SK-N-SH (cell line): ENCODE measurements at regions not wholly inside any gene's neighbourhood (a gene's known extent, or its start where the extent isn't known, plus 50 kb on each side); places are given as distances from the start of the nearest gene placed in this dataset.

ENCODE experiments used
- CTCF ChIA-PET: fragments of 300-600, 350-600 bp; formaldehyde crosslinking; extraction: SDS; loops from one replicate; lab custom pipeline; 2021; lab: Yijun Ruan, JAX
- POLR2A ChIA-PET: fragments of 350-600 bp; sonication (Branson Sonifier 250); formaldehyde crosslinking; extraction: SDS; loops from one replicate; lab custom pipeline; 2020; ENCODE audit warnings: antibody characterized with exemption, inconsistent platforms; lab: Yijun Ruan, JAX
- DNase-seq: peaks from one replicate; pipeline ENCODE4 v3.0.0; 2012
- H2AFZ ChIP-seq: fragments of 200-600 bp; sonication (generic); 2 replicates; pipeline ENCODE4 v1.8.1; 2016; ENCODE audit warnings: antibody characterized with exemption, mild to moderate bottlenecking, low read depth
- H3F3A ChIP-seq: fragments of 200-600 bp; sonication (generic); replicated peaks from 2 replicates; pipeline ENCODE3; 2016; ENCODE audit warnings: antibody characterized with exemption, mild to moderate bottlenecking; ENCODE audit not compliant: insufficient read depth
- H3K27ac ChIP-seq, 2 experiments: fragments of 200-500 bp in 1 of 2; fragments of 200-600 bp in 1 of 2; sonication (Bioruptor generic) in 1 of 2; sonication (generic), shearing (Covaris generic) in 1 of 2; 2 replicates each; pipeline versions ENCODE4 v1.5.1 to v1.6.1; 2014 to 2016; ENCODE audit warnings: low read depth in 2 of 2, inconsistent platforms in 1 of 2, low read length in 1 of 2, mild to moderate bottlenecking in 1 of 2, mixed read lengths in 1 of 2
- H3K27me3 ChIP-seq: fragments of 200-600 bp; sonication (generic), shearing (Covaris generic); 2 replicates; pipeline ENCODE4 v1.6.1; 2016; ENCODE audit warnings: mixed run types; ENCODE audit not compliant: insufficient read depth
- H3K36me3 ChIP-seq, 2 experiments: fragments of 200-500 bp in 1 of 2; fragments of 200-600 bp in 1 of 2; sonication (Bioruptor generic) in 1 of 2; sonication (generic) in 1 of 2; replicated peaks in 1 of 2; 2 replicates each; pipeline versions ENCODE3 to v1.5.1; 2014 to 2016; ENCODE audit warnings: low read length in 1 of 2, mild to moderate bottlenecking in 1 of 2; ENCODE audit not compliant: insufficient read depth in 2 of 2, control insufficient read depth in 1 of 2
- H3K4me1 ChIP-seq, 2 experiments: fragments of 200-500 bp in 1 of 2; fragments of 200-600 bp in 1 of 2; sonication (Bioruptor generic) in 1 of 2; sonication (generic), shearing (Covaris generic) in 1 of 2; 2 replicates each; pipeline versions ENCODE4 v1.5.1 to v1.6.1; 2014 to 2016; ENCODE audit warnings: low read depth in 1 of 2, low read length in 1 of 2, mixed run types in 1 of 2; ENCODE audit not compliant: insufficient read depth in 2 of 2, control insufficient read depth in 1 of 2
- H3K4me2 ChIP-seq: fragments of 200-600 bp; sonication (generic), shearing (Covaris generic); 2 replicates; pipeline ENCODE4 v1.6.1; 2017; ENCODE audit warnings: mixed run types
- H3K4me3 ChIP-seq, 2 experiments: fragments of 200-500 bp in 1 of 2; fragments of 200-600 bp in 1 of 2; sonication (Bioruptor generic) in 1 of 2; sonication (generic), shearing (Covaris generic) in 1 of 2; 2 replicates each; pipeline versions ENCODE4 v1.5.1 to v1.8.1; 2014 to 2016; ENCODE audit warnings: low read depth in 2 of 2, inconsistent platforms in 1 of 2, low read length in 1 of 2, mild to moderate bottlenecking in 1 of 2, mixed read lengths in 1 of 2, moderate library complexity in 1 of 2
- H3K79me2 ChIP-seq: fragments of 200-600 bp; sonication (generic); 2 replicates; pipeline ENCODE4 v1.8.1; 2017; ENCODE audit warnings: mild to moderate bottlenecking; ENCODE audit not compliant: insufficient read depth
- H3K9ac ChIP-seq: fragments of 200-600 bp; sonication (generic); 2 replicates; pipeline ENCODE4 v1.6.1; 2017; ENCODE audit warnings: mixed run types
- H3K9me2 ChIP-seq: fragments of 200-600 bp; sonication (generic); 2 replicates; pipeline ENCODE4 v1.6.1; 2017; ENCODE audit warnings: mixed run types
- H3K9me3 ChIP-seq: fragments of 200-600 bp; sonication (generic); 2 replicates; pipeline ENCODE4 v1.6.1; 2017; ENCODE audit warnings: mixed run types, mild to moderate bottlenecking, moderate library complexity
- H4K20me1 ChIP-seq: fragments of 200-600 bp; sonication (generic); 2 replicates; pipeline ENCODE4 v1.6.1; 2017; ENCODE audit warnings: mild to moderate bottlenecking, mixed run types; ENCODE audit not compliant: insufficient read depth
- CTCF ChIP-seq: fragments of 200-600 bp; sonication (generic); IDR thresholded peaks from 2 replicates; pipeline ENCODE4 v1.6.1; 2017; ENCODE audit warnings: antibody characterized with exemption, mild to moderate bottlenecking, moderate library complexity
- EZH2phosphoT487 ChIP-seq: fragments of 200-600 bp; sonication (generic); IDR thresholded peaks from 2 replicates; pipeline ENCODE4 v1.6.1; 2017; ENCODE audit warnings: low read depth, mixed run types, mild to moderate bottlenecking, antibody characterized with exemption, moderate library complexity, borderline replicate concordance
- FOXJ3 ChIP-seq: sonication (generic); formaldehyde crosslinking; IDR thresholded peaks from 2 replicates; pipeline ENCODE4 v1.5.1; 2020; ENCODE audit warnings: mild to moderate bottlenecking, missing genetic modification reagents
- GATA2 ChIP-seq: sonication (generic); formaldehyde crosslinking; IDR thresholded peaks from 2 replicates; pipeline ENCODE4 v1.5.0; 2020; ENCODE audit warnings: mild to moderate bottlenecking, missing genetic modification reagents
- JUND ChIP-seq: IDR thresholded peaks from 2 replicates; pipeline ENCODE4 v1.4.0; 2012
- POLR2AphosphoS5 ChIP-seq: IDR thresholded peaks from 2 replicates; pipeline ENCODE4 v1.6.1; 2012; ENCODE audit warnings: low read depth, low read length
- TAF1 ChIP-seq: IDR thresholded peaks from 2 replicates; pipeline ENCODE4 v1.6.1; 2012; ENCODE audit warnings: low read depth, mild to moderate bottlenecking, low read length, moderate library complexity, borderline replicate concordance
- USF2 ChIP-seq: fragments of 150-350 bp; IDR thresholded peaks from 2 replicates; pipeline ENCODE4 v1.6.1; 2017; ENCODE audit warnings: antibody characterized with exemption, low read length, low read depth, borderline replicate concordance
- YY1 ChIP-seq: IDR thresholded peaks from 2 replicates; pipeline ENCODE4 v1.4.0; 2012; ENCODE audit warnings: low read depth, mild to moderate bottlenecking
- WGBS: methylation state at CpG from one replicate; pipeline ENCODE4 v1.1.6; 2017; ENCODE audit warnings: low lambda C conversion rate; 5-methylcytosine and 5-hydroxymethylcytosine counted together
- TF ChIP-seq, protein P1 (sequence below): IDR thresholded peaks from 2 replicates; pipeline ENCODE4; 2012
- TF ChIP-seq, protein P2 (sequence below): IDR thresholded peaks from 2 replicates; pipeline ENCODE4 v1.6.1; 2012; ENCODE audit warnings: mild to moderate bottlenecking, low read depth, low read length, moderate library complexity
- TF ChIP-seq, protein P3 (sequence below): IDR thresholded peaks from 2 replicates; pipeline ENCODE4 v1.4.0; 2012; ENCODE audit warnings: low read depth, borderline replicate concordance

DNA sequence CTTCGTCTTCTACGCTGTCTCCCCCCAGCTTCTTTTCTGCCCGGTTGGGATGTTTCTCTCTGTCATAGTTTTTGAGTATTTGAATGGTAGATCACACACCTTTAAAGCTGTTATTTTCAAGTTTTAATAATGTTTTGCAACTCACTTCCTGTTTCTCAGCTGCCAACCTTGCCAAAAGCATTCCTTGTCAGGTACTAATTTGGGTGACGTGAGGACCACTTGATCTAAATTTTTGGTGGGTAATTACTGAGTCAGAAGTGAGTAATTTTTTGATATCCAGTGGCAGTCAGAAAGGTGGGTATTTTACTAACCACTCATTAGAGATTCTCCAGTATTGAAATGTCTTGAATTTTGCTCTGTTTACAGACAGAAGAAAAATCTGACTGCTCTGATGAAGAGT lies 852.4 kb upstream of the FANCL start:
- POLR2A ChIA-PET, result no interaction called here
- WGBS, result 28% methylated on average over 4 of the region's 4 CpGs
- no peaks in the 10 kb centered on the region for H4K20me1 ChIP-seq
- no peak overlapping the region for H3K9ac ChIP-seq
- no peak for DNase-seq
- H3K4me2 ChIP-seq, result no peak overlapping the region
- H3K27me3 ChIP-seq, result no peaks in the 10 kb centered on the region
- no peaks in the 10 kb centered on the region for H3K79me2 ChIP-seq
- H3F3A ChIP-seq, result no peaks in the 10 kb centered on the region
- H3K27ac ChIP-seq, result no peak overlapping the region
- no peak overlapping the region for H3K4me3 ChIP-seq
- H2AFZ ChIP-seq, result no peak overlapping the region
- H3K9me2 ChIP-seq, result no peaks in the 10 kb centered on the region
- CTCF ChIA-PET, result no interaction called here
- H3K36me3 ChIP-seq, result no peaks in the 10 kb centered on the region
- H3K4me1 ChIP-seq, result no peaks in the 10 kb centered on the region
- no peaks in the 10 kb centered on the region for H3K9me3 ChIP-seq
- TF ChIP-seq GATA2 (CRISPR knock-in tag) (no peak), USF2 (no peak), FOXJ3 (CRISPR knock-in tag) (no peak), CTCF (no peak), YY1 (no peak), EZH2phosphoT487 (no peak)
- TF ChIP-seq, protein P1, sequence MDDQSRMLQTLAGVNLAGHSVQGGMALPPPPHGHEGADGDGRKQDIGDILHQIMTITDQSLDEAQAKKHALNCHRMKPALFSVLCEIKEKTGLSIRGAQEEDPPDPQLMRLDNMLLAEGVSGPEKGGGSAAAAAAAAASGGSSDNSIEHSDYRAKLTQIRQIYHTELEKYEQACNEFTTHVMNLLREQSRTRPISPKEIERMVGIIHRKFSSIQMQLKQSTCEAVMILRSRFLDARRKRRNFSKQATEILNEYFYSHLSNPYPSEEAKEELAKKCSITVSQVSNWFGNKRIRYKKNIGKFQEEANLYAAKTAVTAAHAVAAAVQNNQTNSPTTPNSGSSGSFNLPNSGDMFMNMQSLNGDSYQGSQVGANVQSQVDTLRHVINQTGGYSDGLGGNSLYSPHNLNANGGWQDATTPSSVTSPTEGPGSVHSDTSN, result no peak
- TF ChIP-seq, all 33 proteins: peak for 0

DNA sequence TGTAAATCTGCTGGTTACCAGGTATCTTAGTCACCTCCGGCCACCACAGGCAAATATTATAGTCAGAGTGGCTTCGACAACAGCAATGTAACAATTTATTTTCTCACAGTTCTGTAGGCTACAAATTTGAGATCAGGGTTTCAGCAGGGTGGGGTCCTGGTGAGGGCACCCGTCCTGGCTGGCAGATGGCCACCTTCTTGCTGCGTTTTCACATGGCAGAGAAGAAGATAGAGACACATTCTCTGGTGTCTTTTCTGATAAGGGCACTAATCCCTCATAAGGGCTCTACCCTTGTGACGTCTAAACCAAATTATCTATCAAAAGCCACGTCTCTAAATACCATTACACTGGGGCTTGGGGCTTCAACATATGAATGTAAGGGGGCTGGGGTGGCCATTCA lies 843.2 kb upstream of the FANCL start:
- Histone ChIP-seq H3K79me2 (no peaks in the 10 kb centered on the region), H3K27ac (no peak overlapping the region), H3K27me3 (no peaks in the 10 kb centered on the region), H4K20me1 (no peaks in the 10 kb centered on the region), H3K4me2 (no peak overlapping the region), H3K4me1 (no peaks in the 10 kb centered on the region; a peak in 1 of 4 replicates), H3K9me2 (no peaks in the 10 kb centered on the region), H2AFZ (no peak overlapping the region), H3K4me3 (no peak overlapping the region), H3K9ac (no peak overlapping the region), H3K9me3 (no peaks in the 10 kb centered on the region), H3F3A (no peaks in the 10 kb centered on the region), H3K36me3 (no peaks in the 10 kb centered on the region)
- TF ChIP-seq, protein P2, sequence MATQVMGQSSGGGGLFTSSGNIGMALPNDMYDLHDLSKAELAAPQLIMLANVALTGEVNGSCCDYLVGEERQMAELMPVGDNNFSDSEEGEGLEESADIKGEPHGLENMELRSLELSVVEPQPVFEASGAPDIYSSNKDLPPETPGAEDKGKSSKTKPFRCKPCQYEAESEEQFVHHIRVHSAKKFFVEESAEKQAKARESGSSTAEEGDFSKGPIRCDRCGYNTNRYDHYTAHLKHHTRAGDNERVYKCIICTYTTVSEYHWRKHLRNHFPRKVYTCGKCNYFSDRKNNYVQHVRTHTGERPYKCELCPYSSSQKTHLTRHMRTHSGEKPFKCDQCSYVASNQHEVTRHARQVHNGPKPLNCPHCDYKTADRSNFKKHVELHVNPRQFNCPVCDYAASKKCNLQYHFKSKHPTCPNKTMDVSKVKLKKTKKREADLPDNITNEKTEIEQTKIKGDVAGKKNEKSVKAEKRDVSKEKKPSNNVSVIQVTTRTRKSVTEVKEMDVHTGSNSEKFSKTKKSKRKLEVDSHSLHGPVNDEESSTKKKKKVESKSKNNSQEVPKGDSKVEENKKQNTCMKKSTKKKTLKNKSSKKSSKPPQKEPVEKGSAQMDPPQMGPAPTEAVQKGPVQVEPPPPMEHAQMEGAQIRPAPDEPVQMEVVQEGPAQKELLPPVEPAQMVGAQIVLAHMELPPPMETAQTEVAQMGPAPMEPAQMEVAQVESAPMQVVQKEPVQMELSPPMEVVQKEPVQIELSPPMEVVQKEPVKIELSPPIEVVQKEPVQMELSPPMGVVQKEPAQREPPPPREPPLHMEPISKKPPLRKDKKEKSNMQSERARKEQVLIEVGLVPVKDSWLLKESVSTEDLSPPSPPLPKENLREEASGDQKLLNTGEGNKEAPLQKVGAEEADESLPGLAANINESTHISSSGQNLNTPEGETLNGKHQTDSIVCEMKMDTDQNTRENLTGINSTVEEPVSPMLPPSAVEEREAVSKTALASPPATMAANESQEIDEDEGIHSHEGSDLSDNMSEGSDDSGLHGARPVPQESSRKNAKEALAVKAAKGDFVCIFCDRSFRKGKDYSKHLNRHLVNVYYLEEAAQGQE, result no peak
- TF ChIP-seq, protein P3, sequence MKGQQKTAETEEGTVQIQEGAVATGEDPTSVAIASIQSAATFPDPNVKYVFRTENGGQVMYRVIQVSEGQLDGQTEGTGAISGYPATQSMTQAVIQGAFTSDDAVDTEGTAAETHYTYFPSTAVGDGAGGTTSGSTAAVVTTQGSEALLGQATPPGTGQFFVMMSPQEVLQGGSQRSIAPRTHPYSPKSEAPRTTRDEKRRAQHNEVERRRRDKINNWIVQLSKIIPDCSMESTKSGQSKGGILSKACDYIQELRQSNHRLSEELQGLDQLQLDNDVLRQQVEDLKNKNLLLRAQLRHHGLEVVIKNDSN, result no peak
- no peak for TF ChIP-seq JUND
- TF ChIP-seq TAF1, result no peak
- TF ChIP-seq CTCF, result no peak
- no peak for TF ChIP-seq POLR2AphosphoS5
- ChIA-PET CTCF (no interaction called here), POLR2A (no interaction called here)
- 19% methylated on average over 6 of the region's 6 CpGs for WGBS
- DNase-seq, result no peak
